Subcutaneous abdominal adipose tissue (tissue), 5 donors: ENCODE measurements at regions not wholly inside any gene's neighbourhood (a gene's known extent, or its start where the extent isn't known, plus 50 kb on each side); places are given as distances from the start of the nearest gene placed in this dataset.

Experiments used
- H3K27ac ChIP-seq: one replicate; pipeline ENCODE4 v1.7.0; 2013; ENCODE audit warnings: low read depth, mild to moderate bottlenecking, inconsistent platforms, low read length, moderate library complexity
- H3K27me3 ChIP-seq, 5 donors: one replicate each; pipeline ENCODE4 v1.7.0; 2013; ENCODE audit warnings: low read length in 5 of 5, inconsistent platforms in 1 of 5; ENCODE audit not compliant: control insufficient read depth in 5 of 5, insufficient read depth in 4 of 5
- H3K36me3 ChIP-seq, 5 donors: one replicate each; pipeline ENCODE4 v1.7.0; 2013; ENCODE audit warnings: low read length in 5 of 5; ENCODE audit not compliant: control insufficient read depth in 5 of 5, insufficient read depth in 5 of 5
- H3K4me1 ChIP-seq, 5 donors: one replicate each; pipeline ENCODE4 v1.7.0; 2013; ENCODE audit warnings: low read length in 5 of 5, mild to moderate bottlenecking in 3 of 5, moderate library complexity in 1 of 5; ENCODE audit not compliant: control insufficient read depth in 5 of 5, insufficient read depth in 5 of 5
- H3K4me3 ChIP-seq, 5 donors: one replicate each; pipeline ENCODE4 v1.7.0; 2013; ENCODE audit warnings: low read length in 5 of 5, low read depth in 1 of 5
- H3K9ac ChIP-seq, 5 donors: one replicate each; pipeline ENCODE4 v1.7.0; 2013; ENCODE audit warnings: low read length in 5 of 5, mild to moderate bottlenecking in 4 of 5, moderate library complexity in 3 of 5
- H3K9me3 ChIP-seq, 5 donors: one replicate each; pipeline ENCODE4 v1.7.0; 2013; ENCODE audit warnings: low read length in 5 of 5; ENCODE audit not compliant: control insufficient read depth in 5 of 5
- donor health status: healthy.
- donor health status: healthy.
- donor health status: healthy.
- donor health status: healthy.
- donor health status: healthy.

- H3K36me3 ChIP-seq, result no peaks in the 10 kb centered on the region
- no peak overlapping the region for H3K27ac ChIP-seq
- peaks cover 0 to 4% (median 0%) of the 10 kb centered on the region in 5 donors for H3K27me3 ChIP-seq
- no peaks in the 10 kb centered on the region for H3K4me1 ChIP-seq
- H3K4me3 ChIP-seq, result no peak overlapping the region
- H3K9ac ChIP-seq, result no peak overlapping the region
- H3K9me3 ChIP-seq, result no peaks in the 10 kb centered on the region
Observed at GRCh38 chr10:125450218-125450617, 232.7 kb downstream of the TEX36 start.

- H3K36me3 ChIP-seq, result no peaks in the 10 kb centered on the region
- no peaks in the 10 kb centered on the region for H3K27me3 ChIP-seq
- no peaks in the 10 kb centered on the region for H3K4me1 ChIP-seq
- no peak overlapping the region for H3K27ac ChIP-seq
- no peaks in the 10 kb centered on the region for H3K9me3 ChIP-seq
- H3K4me3 ChIP-seq, result no peak overlapping the region
- no peak overlapping the region for H3K9ac ChIP-seq
Observed at GRCh38 chr10:125449571-125449970, 233.4 kb downstream of the TEX36 start.

GRCh38 chr10:125448596-125448995, 234.4 kb downstream of the TEX36 start:
- H3K4me1 ChIP-seq, result no peaks in the 10 kb centered on the region
- H3K27ac ChIP-seq, result no peak overlapping the region
- no peaks in the 10 kb centered on the region for H3K36me3 ChIP-seq
- H3K4me3 ChIP-seq, result no peak overlapping the region
- no peaks in the 10 kb centered on the region for H3K27me3 ChIP-seq
- H3K9me3 ChIP-seq, result no peaks in the 10 kb centered on the region
- H3K9ac ChIP-seq, result no peak overlapping the region

- no peaks in the 10 kb centered on the region for H3K9me3 ChIP-seq
- H3K27ac ChIP-seq, result no peak overlapping the region
- H3K27me3 ChIP-seq, result no peaks in the 10 kb centered on the region
- no peaks in the 10 kb centered on the region for H3K36me3 ChIP-seq
- no peak overlapping the region for H3K4me3 ChIP-seq
- no peaks in the 10 kb centered on the region for H3K4me1 ChIP-seq
- no peak overlapping the region for H3K9ac ChIP-seq
Observed at GRCh38 chr10:125444790-125445189, 238.2 kb downstream of the TEX36 start.

- Histone ChIP-seq H3K9ac (no peak overlapping the region), H3K36me3 (no peaks in the 10 kb centered on the region)
Observed at GRCh38 chr10:125442856-125443540, 240.0 kb downstream of the TEX36 start.

GRCh38 chr10:125441151-125441550, 241.8 kb downstream of the TEX36 start:
- no peak overlapping the region for H3K27ac ChIP-seq
- H3K4me1 ChIP-seq, result no peaks in the 10 kb centered on the region
- H3K27me3 ChIP-seq, result no peaks in the 10 kb centered on the region
- no peaks in the 10 kb centered on the region for H3K36me3 ChIP-seq
- H3K4me3 ChIP-seq, result no peak overlapping the region
- H3K9me3 ChIP-seq, result peaks cover 0 to 3% (median 0%) of the 10 kb centered on the region in 5 donors
- H3K9ac ChIP-seq, result no peak overlapping the region

More at GRCh38 chr10:125442856-125443540, 240.0 kb downstream of the TEX36 start:
- Histone ChIP-seq H3K27ac (no peak overlapping the region), H3K27me3 (no peaks in the 10 kb centered on the region), H3K4me1 (no peaks in the 10 kb centered on the region), H3K4me3 (no peak overlapping the region), H3K9me3 (peaks cover 0 to 3% (median 0%) of the 10 kb centered on the region in 5 donors)

GRCh38 chr10:125431149-125431548, 251.8 kb downstream of the TEX36 start:
- Histone ChIP-seq H3K4me1 (no peaks in the 10 kb centered on the region), H3K36me3 (no peaks in the 10 kb centered on the region), H3K9me3 (peaks cover 2 to 21% (median 3%) of the 10 kb centered on the region in 5 donors), H3K27ac (no peak overlapping the region), H3K4me3 (no peak overlapping the region), H3K27me3 (no peaks in the 10 kb centered on the region), H3K9ac (no peak overlapping the region)

GRCh38 chr10:125428054-125428453, 254.9 kb downstream of the TEX36 start:
- Histone ChIP-seq H3K4me1 (no peaks in the 10 kb centered on the region), H3K27ac (no peak overlapping the region), H3K4me3 (no peak overlapping the region), H3K9ac (no peak overlapping the region), H3K36me3 (no peaks in the 10 kb centered on the region), H3K9me3 (peaks cover 0 to 13% (median 3%) of the 10 kb centered on the region in 5 donors), H3K27me3 (peaks cover 0 to 2% (median 0%) of the 10 kb centered on the region in 5 donors)

GRCh38 chr10:125424191-125424847, 258.6 kb downstream of the TEX36 start:
- no peak overlapping the region for H3K4me3 ChIP-seq
- peaks cover 0 to 3% (median 0%) of the 10 kb centered on the region in 5 donors for H3K4me1 ChIP-seq
- no peak overlapping the region for H3K9ac ChIP-seq

GRCh38 chr10:125423569-125423968, 259.4 kb downstream of the TEX36 start:
- peaks cover 0 to 2% (median 0%) of the 10 kb centered on the region in 5 donors for H3K27me3 ChIP-seq
- H3K4me3 ChIP-seq, result no peak overlapping the region
- no peak overlapping the region for H3K9ac ChIP-seq
- H3K36me3 ChIP-seq, result no peaks in the 10 kb centered on the region
- H3K4me1 ChIP-seq, result peaks cover 0 to 3% (median 0%) of the 10 kb centered on the region in 5 donors
- peaks cover 0 to 7% (median 3%) of the 10 kb centered on the region in 5 donors for H3K9me3 ChIP-seq
- no peak overlapping the region for H3K27ac ChIP-seq

More at GRCh38 chr10:125424191-125424847, 258.6 kb downstream of the TEX36 start:
- Histone ChIP-seq H3K9me3 (peaks cover 0 to 7% (median 0%) of the 10 kb centered on the region in 5 donors), H3K27ac (no peak overlapping the region), H3K36me3 (no peaks in the 10 kb centered on the region), H3K27me3 (peaks cover 0 to 2% (median 0%) of the 10 kb centered on the region in 5 donors)
